ENCODE measurements at regions not wholly inside any gene's neighbourhood (a gene's known extent, or its start where the extent isn't known, plus 50 kb on each side); places are given as distances from the start of the nearest gene placed in this dataset.

GRCh38 chr2:207274530-207275189 is 108.9 kb upstream of the KLF7 start:
- TF ChIP-seq CTCF (IDR thresholded peaks at IDR 0.05; ENCODE audit: poor library complexity): no peak
- TF ChIP-seq EZH2 (IDR thresholded peaks at IDR 0.05; ENCODE audit: borderline replicate concordance): no peak
- TF ChIP-seq EZH2phosphoT487 (IDR thresholded peaks at IDR 0.05; ENCODE audit: low read depth, severe bottlenecking, unreplicated experiment): no peak
